DMS 273 (cell line): ENCODE measurements at regions not wholly inside any gene's neighbourhood (a gene's known extent, or its start where the extent isn't known, plus 50 kb on each side); places are given as distances from the start of the nearest gene placed in this dataset.
A peak's percentile ranks its signal among the peaks of the same experiment; 100 is the strongest.
"Not testable (repeated sequence)": the region's sequence is repeated elsewhere in the genome, so short reads cannot be mapped to it uniquely, and the experiment has no call there.

Experiments used
- DNase-seq: peaks from one replicate; lab custom pipeline; 2025; ENCODE audit not compliant: unreplicated experiment; lab: John Stamatoyannopoulos, UW

DNA sequence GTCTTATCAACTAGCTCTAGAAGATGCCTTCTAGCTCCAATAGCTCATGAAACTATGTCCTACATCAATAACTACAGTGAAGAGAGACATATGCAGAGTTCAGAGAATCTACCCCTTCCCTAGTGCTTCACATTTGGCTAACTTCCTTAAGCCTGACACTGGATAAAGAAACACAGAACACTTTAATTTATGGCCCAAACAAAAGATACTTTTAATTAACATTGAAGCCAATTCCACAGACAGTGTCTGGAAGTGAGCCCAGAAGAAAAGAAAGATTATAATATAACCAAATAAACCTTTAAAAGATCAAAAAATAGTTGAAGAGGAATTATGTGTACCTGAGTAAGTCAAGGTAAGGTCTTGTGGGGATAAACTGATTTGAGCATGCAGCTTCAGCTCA lies 255.2 kb downstream of the C11orf87 start:
- no peak for DNase-seq

DNA sequence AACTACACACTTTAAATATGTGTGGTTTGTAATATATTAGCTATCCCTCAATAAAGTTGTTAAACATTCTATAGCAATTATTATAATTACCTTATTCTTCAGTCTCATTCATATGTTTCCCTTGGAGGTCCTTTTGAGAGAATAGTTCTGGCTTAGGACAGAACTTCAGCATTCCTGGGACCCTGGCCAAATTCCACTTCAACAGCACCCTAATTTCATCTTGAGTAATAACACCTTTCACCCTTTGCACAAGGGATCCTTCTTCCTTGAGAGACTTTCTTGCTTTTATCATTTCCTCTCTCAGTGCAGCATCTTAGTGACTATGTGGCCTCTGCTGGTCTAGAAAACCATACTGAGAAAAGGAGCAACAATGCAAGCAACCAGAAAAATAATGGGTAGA lies 255.9 kb downstream of the C11orf87 start:
- DNase-seq = no peak

DNA sequence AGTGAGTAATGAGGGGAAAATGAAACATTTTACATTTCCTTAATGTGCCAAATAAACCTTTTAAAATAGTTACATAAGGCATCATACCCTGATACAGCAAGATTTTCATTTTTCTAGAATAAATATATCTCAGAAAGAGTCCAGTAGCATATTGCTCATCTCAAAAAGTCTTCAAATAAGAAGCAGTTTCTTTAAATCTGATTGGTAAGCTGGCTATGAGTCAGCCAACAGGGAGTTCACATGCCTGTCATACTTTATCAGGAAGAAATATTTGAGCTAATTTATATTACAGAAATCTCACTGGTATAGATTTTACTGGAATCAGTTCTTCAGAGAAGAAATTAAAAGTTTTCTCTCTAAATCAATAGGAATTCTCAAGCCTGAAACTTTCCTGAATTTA lies 258.1 kb downstream of the C11orf87 start:
- no peak for DNase-seq

DNA sequence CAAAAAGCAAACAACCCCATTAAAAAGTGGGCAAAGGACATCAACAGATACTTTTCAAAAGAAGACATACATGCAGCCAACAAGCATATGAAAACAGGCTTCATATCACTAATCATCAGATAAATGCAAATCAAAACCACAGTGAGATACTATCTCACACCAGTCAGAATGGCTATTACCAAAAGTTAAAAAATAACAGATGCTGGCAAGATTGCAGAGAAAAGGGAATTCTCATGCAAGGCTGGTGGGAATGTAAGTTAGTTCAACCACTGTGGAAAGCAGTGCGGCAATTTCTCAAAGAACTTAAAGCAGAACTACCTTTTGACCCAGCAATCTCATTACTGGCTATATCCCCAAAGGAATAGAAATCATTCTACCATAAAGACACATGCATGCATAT lies 260.8 kb downstream of the C11orf87 start:
- DNase-seq = not testable (repeated sequence)

DNA sequence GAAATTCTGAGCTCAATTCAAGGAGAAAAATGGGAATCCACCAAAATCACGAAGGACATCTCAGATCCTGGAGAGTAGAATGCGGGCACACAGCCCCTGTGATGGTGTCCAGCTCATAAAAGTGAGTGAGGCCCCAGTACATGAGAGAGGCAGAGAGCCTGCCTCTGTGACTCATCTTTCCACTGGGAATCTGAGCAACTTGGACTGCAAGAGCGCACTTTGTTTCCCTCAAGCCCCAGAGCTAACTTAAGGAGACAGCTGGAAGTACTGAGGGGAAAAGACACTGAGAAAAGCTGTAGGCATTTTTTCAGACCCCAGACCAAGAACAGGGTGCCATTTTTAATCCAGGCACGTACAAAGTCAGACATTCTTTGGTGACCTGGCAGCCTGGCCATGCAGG lies 273.7 kb downstream of the C11orf87 start:
- DNase-seq = no peak

DNA sequence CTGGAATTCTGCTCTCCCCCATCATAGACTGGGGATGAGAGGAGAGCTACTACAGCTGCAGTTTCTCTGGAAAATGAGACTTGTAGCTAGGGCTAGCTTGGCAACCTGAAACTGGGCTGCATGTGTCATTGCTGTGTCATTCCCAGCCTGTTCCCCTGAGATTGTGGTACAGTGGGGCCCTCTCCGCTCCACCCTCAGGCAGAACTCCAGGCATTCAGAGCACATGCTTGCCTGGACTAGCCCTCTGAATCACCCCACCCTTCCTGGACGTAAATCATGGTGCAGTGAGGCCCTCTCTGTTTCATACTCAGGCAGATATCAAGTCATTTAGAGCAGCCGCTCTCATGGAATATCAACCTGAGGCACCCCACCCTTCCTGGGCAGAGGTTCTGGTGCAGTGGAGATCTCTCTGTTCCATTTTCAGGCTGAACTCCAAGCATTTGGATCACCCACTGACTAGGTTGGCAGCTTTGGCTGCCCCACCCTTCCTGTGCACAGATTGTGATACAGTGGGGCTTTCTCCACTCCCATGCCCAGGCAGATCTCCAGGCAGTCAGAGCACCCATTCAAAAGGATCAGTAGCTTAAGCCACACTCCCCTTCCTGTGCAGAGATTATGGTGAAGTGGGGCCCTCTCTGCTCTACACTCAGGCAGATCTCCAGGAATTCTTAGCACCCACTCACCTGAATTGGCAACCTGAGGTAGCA lies 274.4 kb downstream of the C11orf87 start:
- no peak for DNase-seq

DNA sequence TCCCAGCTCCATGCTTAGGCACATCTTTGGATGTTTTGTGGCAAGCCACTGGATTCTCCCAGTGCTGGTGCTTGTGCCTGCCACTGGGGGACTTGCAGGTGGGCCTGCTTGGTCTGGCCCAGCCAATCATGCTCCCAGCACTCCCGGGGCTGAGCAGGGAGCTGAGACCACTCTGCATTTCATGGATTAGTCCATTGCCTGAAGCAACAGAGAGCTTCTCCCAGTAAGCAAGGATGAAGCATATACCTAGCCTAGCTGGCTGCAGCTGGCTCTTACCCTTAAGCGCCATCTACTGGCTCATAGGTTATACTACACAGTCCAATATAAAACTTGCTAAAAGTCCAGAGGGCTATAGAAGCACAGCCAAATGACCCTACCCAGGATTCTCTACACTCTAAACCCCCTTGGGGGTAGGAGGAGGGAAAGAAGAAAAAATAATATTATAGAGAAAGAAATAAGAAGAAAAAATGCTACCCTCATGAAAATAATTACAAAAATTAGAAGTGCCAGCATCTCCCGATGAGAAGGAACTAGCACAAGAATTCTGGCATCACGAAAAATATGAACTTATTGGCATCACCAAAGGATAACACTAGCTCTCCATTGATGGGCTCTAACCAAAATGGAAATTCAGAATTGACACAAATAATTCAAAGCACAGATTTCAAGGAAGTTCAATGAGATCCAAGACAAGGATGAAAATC lies 275.3 kb downstream of the C11orf87 start:
- peak; percentile 59 for DNase-seq

DNA sequence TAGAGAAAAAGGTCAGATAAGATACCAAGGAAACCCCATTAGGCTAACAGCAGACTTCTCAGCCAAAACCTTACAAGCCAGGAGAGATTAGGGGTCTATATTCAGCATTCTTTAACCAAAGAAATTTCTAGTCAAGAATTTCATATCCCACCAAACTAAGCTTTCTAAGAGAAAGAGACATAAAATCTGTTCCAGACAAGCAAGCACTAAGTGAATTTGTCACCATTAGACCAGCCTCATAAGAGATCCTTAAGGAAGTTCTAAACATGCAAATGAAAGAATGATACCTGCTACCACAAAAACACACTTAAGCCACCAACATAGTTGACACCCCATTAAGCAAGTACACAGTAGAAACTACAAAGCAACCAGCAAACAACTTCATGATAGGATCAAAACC lies 276.2 kb downstream of the C11orf87 start:
- no peak for DNase-seq

DNA sequence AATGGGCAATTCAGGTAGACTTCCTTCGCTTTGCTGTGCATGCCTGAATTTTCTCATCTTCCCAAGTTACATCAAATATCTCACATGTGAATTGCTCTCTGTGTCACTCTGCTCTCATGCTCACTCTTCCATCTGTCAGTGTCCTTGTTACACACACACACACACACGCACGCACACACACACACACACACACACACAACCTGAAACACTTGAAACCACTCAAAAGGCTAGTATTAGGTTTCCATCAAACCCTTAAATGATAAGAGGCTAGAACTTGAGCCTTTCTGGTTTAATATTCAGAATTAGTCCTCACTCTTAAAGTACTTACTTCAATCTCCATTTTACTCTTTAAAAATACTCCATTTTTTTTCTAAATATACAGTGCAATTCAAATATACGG lies 282.4 kb downstream of the C11orf87 start:
- DNase-seq = no peak

DNA sequence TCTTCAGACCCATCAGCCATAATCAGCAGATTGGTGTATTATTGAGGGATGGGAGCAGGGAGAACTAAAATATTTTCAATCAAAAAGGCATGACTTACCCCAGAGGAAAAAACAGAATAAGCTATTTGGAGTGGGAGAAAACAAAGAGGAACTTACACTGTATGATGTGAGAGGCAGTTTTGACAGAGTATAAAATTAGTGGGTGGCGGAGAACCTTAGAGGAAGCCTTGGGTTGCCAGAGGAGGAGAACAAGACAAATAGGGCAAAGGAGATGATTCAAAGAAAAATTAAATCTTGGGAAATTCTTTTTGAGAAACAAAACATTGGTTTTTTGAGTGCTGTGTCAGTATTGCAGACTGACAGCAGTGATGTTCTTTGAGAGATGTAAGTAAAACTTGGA lies 285.0 kb downstream of the C11orf87 start:
- DNase-seq = no peak

DNA sequence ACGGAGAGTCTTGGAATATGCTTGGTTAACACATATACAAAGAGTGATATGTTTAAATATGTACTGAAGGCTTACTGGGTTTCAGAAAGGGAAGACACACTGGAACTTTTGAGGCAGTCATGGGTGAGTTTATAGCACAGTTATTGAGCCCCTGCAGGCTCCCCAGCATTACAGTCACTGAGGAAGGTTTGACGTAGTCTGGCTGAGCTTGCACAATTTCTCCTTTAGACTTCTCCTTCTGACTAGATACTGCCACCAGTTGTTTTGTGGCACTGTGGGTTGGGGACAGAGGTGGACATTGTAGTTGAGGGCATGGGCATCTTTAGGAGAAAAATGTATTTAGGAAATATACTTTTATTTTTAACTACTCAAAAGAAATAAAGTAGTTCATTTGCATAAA lies 285.4 kb downstream of the C11orf87 start:
- no peak for DNase-seq

DNA sequence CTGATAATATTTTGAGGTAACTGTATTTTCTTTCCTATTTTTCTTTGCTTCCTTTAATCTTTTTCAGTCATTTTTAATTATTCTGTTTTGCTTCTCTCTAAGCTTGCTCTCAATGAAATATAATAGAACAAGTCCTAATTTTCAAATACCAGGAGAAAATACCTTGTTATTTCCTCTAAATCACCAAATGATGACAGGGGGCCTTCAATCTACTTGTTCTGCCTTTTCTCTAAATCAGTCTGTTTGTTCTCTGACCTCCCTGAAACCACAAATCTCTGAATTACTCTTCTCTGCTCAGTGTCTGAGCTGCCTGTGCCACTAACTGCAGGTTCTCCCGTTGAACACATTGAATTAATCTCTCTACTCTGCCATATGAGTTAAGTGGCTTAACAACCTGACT lies 286.2 kb downstream of the C11orf87 start:
- DNase-seq = no peak

DNA sequence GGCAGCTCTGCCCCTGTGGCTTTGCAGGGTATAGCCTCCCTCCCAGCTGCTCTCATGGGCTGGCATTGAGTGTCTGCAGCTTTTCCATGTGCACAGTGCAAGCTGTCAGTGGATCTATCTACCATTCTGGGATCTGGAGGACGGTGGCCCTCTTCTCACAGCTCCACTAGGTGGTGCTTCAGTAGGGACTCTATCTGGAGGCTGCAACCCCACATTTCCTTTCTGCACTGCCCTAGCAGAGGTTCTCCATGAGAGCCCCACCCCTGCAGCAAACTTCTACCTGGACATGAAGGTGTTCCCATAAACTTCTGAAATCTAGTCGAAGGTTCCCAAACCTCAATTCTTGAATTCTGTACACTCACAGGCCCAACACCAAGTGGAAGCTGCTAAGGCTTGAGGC lies 292.5 kb downstream of the C11orf87 start:
- DNase-seq = not testable (repeated sequence)

DNA sequence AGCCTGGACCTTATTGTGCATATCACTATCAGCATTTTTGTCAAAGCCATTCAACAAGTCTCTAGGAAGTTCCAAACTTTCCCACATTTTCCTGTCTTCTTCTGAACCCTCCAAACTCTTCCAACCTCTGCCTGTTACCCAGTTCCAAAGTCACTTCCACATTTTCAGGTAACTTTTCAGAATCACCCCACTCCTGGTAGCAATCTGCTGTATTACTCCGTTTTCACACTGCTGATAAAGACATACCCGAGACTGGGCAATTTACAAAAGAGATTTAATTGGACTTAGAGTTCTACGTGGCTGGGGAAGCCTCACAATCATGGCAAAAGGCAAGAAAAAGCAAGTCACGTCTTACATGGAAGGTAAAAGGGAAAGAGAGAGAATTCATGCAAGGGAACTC lies 293.4 kb downstream of the C11orf87 start:
- not testable (repeated sequence) for DNase-seq

DNA sequence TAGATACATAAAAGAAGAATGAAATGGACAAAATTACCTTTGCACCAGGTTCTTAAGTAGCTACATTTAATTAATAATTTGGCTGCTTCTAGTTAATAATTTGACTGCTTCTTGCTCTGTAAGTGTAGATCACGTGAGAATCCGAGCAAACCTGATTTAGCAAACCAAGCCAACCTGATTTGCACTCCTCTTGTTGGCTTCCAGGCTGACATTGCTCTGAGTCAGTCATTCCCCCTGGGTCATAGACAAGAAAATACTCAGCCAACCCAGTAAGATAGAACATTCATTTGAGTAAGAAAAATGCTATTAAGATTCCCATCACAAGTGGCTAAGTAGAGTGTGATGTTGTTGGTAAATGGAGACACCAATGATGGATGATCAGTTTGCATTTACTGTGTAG lies 304.1 kb downstream of the C11orf87 start:
- no peak for DNase-seq

DNA sequence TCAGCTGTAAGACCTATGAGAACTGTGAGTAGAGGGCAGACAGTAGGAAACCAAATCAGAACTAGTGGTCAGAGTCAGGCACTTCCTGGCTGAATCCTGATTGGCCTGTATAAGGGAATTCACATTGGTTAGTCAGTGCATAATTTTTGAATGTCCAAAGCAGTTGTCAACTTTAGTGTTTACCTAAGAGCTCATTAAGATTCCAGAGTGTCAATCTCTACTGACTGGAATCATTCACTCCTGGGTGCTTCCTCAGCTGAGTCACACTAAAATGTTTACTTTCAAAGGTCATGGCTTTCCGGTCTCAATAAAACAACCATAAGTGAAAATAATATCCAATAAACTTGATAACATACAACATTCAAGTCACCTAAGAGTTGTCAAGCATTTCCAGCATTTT lies 306.1 kb downstream of the C11orf87 start:
- no peak for DNase-seq

DNA sequence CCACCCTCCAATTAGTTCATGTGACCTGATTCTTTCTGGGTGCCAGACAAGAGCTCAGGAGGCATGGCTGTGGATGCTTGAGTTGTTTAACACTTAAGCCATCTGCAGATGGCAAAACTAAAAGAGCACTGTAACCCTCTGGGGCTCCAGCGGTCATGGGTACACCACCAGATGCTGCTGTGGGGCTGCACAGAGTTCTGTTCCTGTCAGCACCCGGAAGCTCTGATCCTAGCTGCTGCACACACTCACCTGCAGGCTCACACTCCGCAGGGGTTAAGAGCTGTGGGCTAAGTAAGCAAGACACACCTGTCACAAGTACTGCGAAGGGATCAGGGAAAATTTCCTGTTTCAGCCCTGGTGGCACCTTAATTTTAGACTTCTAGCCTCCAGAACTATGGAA lies 307.8 kb downstream of the C11orf87 start:
- DNase-seq = peak; percentile 12

DNA sequence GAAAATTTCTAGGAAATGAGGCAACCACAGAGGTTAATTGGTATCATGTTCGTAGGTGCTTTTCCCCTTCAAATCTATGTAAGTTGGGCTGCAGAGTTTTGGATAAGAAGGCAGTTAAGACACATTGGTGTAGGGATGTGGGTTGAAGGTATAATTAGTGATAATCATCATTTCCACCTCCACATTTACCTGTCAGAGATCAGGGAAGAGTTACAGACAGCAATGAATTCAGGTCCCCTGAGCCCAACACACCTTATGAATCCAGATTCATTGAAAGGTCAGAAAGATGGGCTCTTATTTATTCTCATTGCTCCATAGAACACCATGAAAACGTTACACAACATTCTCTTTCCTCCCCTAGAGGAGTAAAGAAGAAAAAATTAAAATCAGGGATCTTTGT lies 308.7 kb downstream of the C11orf87 start:
- DNase-seq = no peak

DNA sequence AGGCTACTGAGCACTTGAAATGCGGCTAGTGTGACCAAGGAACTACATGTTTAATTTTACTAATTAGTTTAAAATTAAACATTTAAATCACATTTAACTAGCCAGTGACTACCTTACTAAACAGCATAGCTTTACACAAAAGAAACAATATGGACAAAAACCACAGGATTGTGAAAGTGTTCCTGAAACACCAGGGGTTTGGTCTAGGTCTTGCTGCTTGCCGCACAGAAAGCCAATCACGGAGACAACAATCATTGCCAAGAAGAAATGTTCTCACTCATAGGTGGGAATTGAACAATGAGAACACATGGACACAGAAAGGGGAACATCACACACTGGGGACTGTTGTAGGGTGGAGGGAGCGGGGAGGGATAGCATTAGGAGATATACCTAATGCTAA lies 309.5 kb downstream of the C11orf87 start:
- DNase-seq = no peak

DNA sequence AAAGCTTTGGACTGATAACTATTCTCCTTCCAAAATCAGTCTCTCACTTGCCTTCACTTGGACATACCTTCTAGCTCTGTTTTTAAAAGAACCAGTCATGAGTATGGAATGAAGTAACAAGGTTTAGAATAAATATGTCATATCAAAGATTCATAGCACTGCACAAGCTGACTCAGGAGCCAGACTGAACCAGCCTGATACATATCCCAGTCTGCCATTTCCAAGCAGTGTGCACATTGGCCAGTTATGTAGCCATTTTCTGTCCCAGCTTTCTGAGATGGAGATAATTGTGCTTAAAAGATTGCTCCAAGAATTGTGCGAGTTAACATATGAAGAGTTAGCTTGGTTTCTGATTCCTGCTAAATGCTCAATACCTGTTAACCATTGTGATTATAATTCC lies 311.3 kb downstream of the C11orf87 start:
- no peak for DNase-seq

DNA sequence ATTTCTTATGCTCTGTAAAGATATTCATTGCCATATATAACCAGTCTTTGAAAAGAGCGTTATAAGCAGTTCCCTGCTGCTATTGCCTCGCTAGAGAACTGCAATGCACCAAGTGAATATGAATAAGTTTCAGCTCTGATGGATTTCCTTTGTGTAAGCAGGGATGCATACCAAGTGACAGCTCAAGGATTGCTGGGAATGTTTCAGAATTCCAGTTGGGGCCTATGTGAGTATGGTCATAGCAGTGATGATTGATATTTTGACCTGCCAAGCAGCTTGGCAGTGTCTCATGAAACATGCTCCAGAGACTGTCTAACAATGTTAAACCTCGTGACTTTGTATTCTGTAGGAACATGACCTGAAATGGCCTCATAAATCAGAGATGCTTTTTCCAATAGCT lies 312.6 kb downstream of the C11orf87 start:
- no peak for DNase-seq

DNA sequence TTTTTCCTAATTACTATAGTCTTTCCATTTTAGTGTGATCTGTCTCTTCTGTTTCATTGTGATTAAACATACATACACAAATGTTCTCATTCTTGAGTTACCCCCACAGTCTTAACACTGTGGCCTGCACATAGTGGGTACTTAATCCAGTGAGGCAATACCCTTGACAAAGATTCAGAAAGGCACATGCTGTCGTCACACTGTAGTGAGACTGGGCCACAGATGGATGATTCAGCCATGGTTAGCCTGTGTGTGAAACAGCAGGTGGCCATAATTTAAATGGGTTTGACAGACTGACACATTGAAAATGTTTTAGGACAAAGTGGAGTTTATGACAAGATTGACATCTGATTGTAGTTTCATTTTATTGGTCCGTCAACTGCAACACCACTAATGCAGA lies 313.1 kb downstream of the C11orf87 start:
- DNase-seq = peak; percentile 8

DNA sequence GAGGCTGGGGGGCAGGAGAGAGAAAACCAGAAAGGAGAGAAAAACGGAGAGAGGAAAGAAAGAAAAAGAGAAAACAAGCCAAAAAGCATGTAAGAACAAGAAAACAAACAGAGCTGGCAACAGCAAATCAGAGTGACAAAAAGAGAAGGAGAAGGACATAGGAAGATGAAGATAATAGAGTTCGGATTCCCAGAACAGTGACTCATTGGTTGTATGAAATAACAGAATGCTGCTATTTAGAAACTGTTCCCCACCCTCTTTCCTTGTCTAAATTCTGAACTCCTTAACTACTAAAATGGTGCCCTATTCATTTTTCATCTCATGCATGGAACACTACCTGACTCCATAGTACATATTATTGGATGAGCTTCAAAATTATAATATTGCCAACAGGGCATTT lies 317.4 kb downstream of the C11orf87 start:
- no peak for DNase-seq
